GM10266 (cell line): ENCODE measurements at regions not wholly inside any gene's neighbourhood (a gene's known extent, or its start where the extent isn't known, plus 50 kb on each side); places are given as distances from the start of the nearest gene placed in this dataset.

ENCODE experiments used
- DNase-seq: peaks from one replicate; pipeline ENCODE4 v3.0.0; 2012; ENCODE audit errors: extremely low spot score
- CTCF ChIP-seq: IDR thresholded peaks from 2 replicates; pipeline ENCODE4 v1.5.1; 2012; ENCODE audit warnings: mild to moderate bottlenecking, low read depth; ENCODE audit not compliant: control insufficient read depth, insufficient read depth; ENCODE audit errors: missing control alignments

- DNase-seq, result no peak
- TF ChIP-seq CTCF, result no peak
These were observed 414.6 kb downstream of the CAAP1 start for GRCh38 chr9:26477963-26478362.

DNA sequence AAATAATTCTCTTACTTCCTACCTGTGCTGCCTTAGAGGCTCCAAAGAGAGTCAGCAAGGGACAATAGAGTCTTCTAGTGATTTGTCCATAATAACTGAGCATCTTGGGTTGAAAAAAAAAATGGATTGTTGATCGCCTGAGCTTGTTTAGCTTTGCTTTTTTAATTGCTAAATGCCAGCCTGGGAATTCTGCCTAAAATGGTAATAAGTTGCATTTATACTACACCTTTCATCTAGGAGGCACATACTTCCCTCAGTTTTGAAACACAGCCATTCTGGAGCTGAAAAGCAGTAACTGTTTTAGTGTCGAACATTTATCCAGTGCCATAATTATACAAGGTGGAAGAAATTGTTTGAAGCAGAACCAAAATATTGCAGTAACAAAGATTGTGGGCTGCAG is 421.3 kb downstream of the CAAP1 start:
- DNase-seq, result no peak
- TF ChIP-seq CTCF, result no peak

DNA sequence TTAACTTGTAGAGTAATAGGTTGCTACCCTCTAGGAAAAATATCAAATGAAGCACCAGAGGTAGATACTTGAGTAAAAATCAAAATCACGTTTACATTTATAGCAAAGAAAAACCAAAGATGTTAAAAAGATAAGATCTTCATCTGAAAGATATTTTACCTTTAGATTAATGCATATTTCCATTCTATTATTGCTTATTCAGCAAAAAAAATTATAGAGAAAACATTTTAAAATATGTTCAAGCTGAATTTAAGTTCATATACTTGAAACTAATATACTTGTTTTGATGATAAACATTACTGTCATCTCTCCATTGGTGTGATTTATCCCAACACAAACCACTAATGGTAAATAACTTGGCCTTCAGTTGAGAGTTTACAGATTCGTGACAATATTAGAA is 422.3 kb downstream of the CAAP1 start:
- TF ChIP-seq CTCF, result no peak
- no peak for DNase-seq

DNA sequence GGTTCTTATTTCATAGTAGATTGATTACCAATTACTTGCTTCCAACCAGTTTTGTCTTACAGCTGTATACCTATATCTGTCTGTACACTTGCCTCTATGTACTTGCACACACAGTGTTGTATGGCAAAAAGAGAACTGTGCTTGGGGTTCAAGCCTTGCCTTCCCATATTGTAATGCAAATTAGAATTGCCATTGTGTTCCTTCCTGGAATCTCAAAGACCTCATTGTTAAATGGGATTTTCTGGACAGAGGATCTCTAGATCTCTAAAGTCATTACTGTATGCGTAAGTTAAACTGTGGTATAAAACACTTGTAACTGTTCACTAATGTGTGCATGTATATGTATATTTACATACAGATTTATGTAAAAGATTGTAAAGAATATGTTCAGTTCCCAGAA is 428.8 kb downstream of the CAAP1 start:
- TF ChIP-seq CTCF, result no peak

DNA sequence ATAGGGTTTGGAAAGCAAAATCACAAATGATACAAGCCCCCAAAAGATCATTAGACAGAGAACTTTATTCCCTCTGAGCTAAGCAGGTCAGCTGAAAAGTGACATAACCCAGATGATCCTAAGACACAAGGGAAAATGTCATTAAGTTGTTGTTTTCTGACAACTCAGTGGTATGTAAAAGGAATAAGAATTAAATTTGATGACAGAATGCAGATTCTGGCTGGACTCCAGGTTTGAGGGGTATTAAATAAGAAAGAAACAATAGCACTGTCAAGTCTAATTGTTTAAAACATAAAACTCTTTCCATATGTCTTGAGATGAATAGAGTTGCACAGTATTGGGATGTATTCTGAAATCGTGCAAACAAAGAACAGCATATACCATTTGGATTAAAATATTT is 429.9 kb downstream of the CAAP1 start:
- no peak for DNase-seq
- no peak for TF ChIP-seq CTCF

More for the DNA sequence above, 428.8 kb downstream of the CAAP1 start:
- no peak for DNase-seq

GRCh38 chr9:26462213-26462612 is 430.4 kb downstream of the CAAP1 start:
- no peak for DNase-seq

DNA sequence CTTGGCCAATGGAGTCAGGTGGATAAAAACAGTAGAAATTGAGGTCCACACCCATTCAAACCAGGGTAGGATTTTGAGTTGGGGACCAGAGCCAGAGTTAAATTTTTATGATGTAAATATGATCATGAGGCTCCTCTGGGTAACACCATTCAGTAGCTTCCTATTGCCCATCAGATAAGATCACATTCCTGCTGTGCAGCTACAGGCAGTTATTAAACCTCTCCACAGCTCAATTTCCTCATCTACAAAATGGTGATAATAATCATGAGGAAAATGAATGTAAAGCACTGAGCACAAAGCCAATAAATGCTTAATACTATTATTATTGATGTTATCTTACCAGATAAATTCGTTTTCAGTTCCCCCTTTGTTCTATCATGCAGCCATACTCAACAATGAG is 432.0 kb downstream of the CAAP1 start:
- no peak for DNase-seq
- no peak for TF ChIP-seq CTCF

More at GRCh38 chr9:26462213-26462612, 430.4 kb downstream of the CAAP1 start:
- TF ChIP-seq CTCF, result no peak
